ENCODE measurements at regions not wholly inside any gene's neighbourhood (a gene's known extent, or its start where the extent isn't known, plus 50 kb on each side); places are given as distances from the start of the nearest gene placed in this dataset.

- TF ChIP-seq SP1 (IDR thresholded peaks at IDR 0.05) (no peak), HDGF (IDR thresholded peaks at IDR 0.05; ENCODE audit: borderline replicate concordance) (no peak), BHLHE40 (IDR thresholded peaks at IDR 0.05; ENCODE audit: borderline replicate concordance) (no peak)
These were observed 2245.0 kb upstream of the RAG2 start for GRCh38 chr11:38842991-38843390.
